GM12875 (cell line): ENCODE measurements at regions not wholly inside any gene's neighbourhood (a gene's known extent, or its start where the extent isn't known, plus 50 kb on each side); places are given as distances from the start of the nearest gene placed in this dataset.
"Not testable (repeated sequence)": the region's sequence is repeated elsewhere in the genome, so short reads cannot be mapped to it uniquely, and the experiment has no call there.

Experiments used
- H3K4me3 ChIP-seq: one replicate; pipeline ENCODE4 v1.5.1; 2011; ENCODE audit warnings: low read depth, low read length, control low read depth
- CTCF ChIP-seq: IDR thresholded peaks from 2 replicates; pipeline ENCODE4 v1.5.1; 2011; ENCODE audit warnings: low read depth, mild to moderate bottlenecking, control low read depth, inconsistent platforms, low read length, moderate library complexity, borderline replicate concordance; ENCODE audit not compliant: insufficient read depth

DNA sequence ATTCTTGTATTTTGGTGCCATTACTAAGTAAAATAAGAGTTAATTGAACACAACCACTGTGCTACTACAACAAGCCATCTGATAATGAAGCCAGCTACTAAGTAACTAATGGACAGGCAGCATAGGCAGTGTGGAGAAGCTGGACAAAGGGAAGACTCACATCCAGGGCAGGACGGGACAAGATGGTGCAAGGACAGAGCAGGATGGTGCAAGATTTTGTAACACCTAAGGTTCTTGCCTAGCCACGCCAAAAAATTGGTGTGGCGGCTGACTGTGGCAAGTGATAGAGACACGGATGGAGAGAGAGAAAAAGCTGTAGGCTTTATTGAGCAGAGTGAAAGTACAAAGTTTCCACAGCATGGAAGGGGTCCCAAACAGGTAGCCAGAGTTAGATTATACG, 114.0 kb upstream of the VANGL1 start:
- TF ChIP-seq CTCF = no peak
- H3K4me3 ChIP-seq = no peak overlapping the region

DNA sequence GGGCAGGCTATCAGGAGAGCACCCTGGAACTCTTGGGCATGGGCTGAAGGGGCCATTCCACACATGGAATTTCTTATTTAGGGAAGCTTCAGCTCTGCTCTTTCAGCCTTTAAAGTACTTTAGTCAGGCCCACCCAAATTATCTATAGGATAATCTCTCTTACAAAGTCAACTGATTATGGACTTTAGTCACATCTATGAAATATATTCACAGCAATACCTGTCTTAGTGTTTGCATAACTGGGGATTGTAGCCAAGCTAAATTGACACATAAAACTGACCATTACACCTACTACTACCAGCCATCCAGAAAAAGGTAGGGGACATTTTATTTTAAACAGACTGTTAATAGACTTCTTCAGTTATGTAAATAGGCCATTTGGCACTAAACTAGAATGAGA, 114.9 kb upstream of the VANGL1 start:
- no peak for TF ChIP-seq CTCF
- no peak overlapping the region for H3K4me3 ChIP-seq

DNA sequence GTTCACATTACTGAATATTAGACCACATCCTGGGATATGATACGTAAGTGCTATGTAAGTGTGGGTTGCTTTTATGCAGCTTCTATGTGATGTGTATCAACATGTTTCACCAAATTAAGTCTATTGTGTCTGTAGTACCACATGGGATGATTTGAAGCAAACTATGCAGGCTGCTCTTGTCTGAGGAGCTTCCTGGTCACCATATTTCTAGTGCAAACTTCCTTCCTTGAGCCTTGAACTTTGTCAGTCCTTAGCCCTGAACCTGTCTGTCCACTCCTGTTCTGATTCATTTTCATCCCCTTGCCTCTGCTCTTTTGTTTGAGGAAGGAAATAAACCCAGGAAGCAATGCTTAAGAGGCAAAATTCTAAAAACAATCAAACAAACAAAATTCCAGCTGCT, 117.5 kb upstream of the VANGL1 start:
- no peak overlapping the region for H3K4me3 ChIP-seq
- TF ChIP-seq CTCF = no peak

DNA sequence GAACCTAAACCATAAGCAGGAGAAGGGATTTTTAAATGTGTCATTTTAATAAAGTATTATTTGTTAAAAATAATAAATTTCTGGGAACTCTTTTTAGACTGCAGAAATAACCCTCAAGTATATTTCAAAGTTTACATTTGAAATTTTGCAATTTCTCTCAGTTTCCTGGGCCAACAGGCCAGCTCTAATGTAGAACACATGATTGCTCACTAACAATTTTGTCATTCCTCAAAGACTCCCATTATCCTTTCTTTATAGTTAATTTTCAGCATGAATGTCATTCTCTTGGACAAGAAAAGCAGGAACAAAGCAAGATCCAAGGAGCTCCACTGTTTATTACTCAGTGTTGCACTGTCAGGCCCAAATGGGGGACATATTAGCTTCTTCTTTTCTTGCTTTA, 119.4 kb upstream of the VANGL1 start:
- no peak overlapping the region for H3K4me3 ChIP-seq
- no peak for TF ChIP-seq CTCF

- no peak overlapping the region for H3K4me3 ChIP-seq
- TF ChIP-seq CTCF = no peak
Measured at GRCh38 chr1:115515270-115515669, 126.5 kb upstream of the VANGL1 start.

- not testable (repeated sequence) for H3K4me3 ChIP-seq
Measured at GRCh38 chr1:115510226-115510625, 131.5 kb upstream of the VANGL1 start.

DNA sequence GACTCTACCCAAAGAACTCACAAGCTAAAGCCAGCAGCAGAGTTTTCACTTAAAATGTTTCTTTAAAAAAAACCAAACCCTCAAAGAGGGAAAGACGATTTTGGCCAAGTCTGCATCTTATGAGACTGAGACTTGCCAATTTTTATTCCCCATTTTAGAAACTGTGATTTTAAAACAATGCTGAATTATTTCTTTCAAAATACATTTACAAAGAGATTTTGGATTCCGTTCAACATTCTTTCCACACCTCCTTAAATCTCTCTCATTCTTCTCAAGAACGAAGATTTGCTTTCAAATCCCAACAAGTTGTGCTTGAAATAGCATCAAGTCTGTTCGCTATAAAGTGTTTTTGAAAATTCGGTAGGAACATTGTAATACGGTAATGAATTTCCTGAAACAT, 133.9 kb upstream of the VANGL1 start:
- no peak overlapping the region for H3K4me3 ChIP-seq
- no peak for TF ChIP-seq CTCF

GRCh38 chr1:115506924-115507589, 134.7 kb upstream of the VANGL1 start:
- no peak overlapping the region for H3K4me3 ChIP-seq
- TF ChIP-seq CTCF = no peak
